ENCODE measurements at regions not wholly inside any gene's neighbourhood (a gene's known extent, or its start where the extent isn't known, plus 50 kb on each side); places are given as distances from the start of the nearest gene placed in this dataset.

GRCh38 chr6:113623129-113623528 lies 234.0 kb upstream of the MARCKS start:
- no peak for TF ChIP-seq CTCF (IDR thresholded peaks at IDR 0.05)
- no peak for TF ChIP-seq SIN3A (IDR thresholded peaks at IDR 0.05; ENCODE audit: borderline replicate concordance, insufficient read depth, low read depth, low read length)
- no peak for TF ChIP-seq TCF7L2 (IDR thresholded peaks at IDR 0.05; ENCODE audit: low read depth, low read length)
- TF ChIP-seq REST (IDR thresholded peaks at IDR 0.05; ENCODE audit: insufficient read depth in 1 of 2, low read depth in 2 of 2, low read length in 1 of 2), result no peak
